NCI-H187 (cell line): ENCODE measurements at regions not wholly inside any gene's neighbourhood (a gene's known extent, or its start where the extent isn't known, plus 50 kb on each side); places are given as distances from the start of the nearest gene placed in this dataset.

Experiments used
- DNase-seq, 2 experiments: peaks; one replicate each; lab custom pipeline; 2025; lab: John Stamatoyannopoulos, UW

DNA sequence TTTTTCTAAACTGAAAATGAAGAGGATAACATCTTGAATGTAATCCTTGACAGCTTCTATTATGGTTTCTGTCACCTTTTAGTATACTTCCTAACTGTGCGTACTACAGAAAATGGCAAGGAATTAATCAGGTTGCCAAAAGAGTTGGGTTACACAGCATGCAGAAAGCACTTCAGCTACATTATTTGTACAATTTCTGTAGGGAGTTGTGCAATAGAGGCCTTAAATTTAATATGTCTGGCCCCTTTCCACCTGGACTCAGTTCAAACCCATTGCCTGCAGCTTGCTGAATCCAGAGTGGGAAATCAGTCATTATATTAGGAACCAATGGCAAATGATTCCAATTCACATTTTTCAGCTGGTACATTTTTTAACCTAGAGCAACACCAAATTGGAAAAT, 549.7 kb downstream of the CSNK1G3 start:
- no peak for DNase-seq

DNA sequence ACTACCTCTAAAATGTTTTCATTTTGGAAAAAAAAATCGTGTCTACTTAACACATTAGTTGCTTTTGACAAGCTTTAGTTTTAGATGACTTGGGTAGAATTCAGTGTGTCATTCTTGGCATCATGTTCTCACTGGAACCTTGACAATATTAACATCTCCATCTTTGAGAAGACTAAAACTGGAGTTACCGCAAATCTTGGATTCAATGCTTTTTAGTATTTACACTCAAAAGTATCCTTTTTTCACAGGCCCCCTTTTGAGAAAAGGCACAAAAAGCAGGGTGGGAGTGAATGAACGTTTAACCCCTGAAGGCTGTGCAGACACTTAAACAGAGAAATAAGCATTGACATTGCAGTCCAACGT, 549.1 kb downstream of the CSNK1G3 start:
- no peak for DNase-seq

DNA sequence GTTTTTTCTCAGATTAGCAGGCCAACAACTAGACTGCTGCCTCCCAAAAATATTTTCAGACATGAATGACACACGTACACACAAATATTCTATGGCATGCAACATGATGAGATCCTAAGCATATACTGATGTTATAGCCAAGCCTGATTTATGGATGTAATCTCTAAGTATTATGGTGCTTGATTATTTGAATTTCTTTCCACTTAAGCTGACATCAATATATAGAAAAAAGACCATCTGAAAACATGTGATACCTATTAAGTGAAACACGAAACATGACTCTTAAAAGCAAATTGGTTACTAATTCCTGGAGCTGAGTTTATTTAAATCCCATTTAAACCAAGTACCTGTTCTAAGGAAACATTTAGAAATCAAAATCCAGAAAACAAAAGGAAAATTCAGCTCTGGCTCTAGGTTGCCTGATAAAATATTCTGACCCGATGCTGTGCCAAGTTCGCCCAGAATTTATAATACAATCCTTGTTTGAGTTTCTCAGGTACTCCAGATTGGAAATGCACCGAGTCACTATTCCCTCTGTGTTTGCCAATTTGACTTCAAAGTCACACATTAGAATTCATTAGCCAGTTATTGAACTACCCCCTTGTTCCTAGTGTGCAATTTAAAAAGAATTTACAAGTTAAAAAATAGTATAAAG, 548.6 kb downstream of the CSNK1G3 start:
- no peak for DNase-seq

DNA sequence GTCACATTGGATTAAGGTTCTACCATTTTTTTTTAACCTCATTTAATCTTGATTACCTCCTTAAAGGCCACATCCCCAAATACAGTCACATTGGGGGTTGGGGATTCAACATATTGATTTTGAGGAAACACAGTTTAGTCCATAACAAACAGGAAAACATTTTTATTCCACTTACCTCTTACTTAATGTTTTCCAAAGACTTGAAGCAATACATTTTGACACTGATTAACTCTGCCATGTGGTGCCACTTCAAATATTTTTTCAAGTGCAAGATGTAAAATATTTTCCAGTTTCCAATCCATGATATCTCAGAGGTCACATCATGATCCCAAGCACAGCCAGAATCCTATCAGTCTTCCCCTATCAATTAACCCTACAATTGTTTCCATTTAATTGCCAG, 548.0 kb downstream of the CSNK1G3 start:
- DNase-seq = no peak

DNA sequence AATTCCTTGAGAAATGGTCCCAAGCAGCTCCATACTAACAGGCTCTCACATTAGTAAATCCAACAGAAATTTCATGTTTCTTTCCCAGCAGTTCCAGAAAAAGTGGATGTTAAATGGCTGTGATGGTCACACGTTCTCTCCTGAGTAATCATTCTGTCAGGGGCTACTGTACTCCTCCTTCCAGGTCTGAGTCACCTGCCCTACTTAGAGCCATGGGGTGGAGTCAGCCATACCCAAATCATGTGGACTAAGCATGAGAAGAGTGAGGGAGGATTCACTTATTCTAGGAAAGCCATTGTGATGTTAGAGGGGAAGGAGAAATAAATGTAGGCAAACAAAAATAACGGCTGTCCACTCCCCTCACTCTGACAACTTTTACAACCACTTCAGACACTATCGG, 547.2 kb downstream of the CSNK1G3 start:
- no peak for DNase-seq

DNA sequence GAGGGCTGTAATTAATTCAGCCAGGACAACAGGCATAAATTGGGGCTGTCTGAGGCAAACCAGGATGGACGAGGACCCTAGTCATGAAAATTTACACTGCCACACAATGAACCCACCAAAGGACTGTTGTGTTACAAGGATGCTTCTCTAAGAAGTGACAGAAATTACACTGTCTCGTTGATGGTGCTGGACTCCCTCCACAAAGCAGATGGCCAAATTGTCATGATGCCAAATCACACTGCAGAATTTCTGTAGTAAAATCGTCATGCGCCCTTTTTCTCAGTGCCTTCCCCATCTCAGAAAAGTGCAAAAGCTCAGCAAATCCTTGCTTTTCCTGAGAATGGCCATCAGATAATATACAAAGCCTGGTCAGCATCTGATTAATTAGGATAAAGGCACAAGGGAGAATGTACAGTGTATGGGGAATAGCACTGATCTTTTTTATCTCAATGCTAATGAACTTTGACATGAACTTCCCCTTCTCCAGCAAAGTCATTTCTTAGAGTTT, 545.8 kb downstream of the CSNK1G3 start:
- no peak for DNase-seq

DNA sequence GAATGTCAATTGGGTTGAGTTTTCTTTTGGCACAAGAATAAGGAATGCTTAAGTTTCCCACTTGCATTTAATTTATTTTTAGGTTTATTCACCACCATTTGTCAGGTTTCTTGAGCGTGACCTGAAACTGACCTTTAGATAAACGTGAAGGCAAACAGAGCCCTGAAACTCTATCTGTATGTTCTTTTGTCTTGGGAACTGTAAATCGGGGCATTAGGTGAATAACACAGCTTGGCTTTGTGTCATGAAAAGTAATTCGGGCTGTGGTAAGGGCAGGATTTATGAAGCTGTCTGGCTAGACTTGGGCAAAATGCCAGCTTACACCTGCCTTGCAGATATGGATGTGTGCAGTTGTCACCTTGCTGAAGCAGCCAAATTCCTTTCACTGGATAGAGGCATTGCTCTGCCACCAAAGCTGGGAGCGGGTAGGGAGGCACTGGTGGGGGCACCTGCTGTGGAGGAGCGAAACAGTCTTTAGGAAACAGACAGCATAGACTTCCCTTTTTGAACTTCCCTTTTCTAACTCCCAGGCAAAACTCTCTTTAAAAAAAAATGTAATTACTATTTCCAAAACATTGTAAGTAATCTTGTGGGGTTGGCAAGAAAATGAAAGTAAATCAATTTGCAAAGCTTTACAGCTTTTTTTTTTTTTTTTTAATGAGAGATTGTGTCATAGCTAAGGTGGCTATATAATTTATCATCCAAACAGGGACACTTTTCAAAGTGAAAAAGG, 545.2 kb downstream of the CSNK1G3 start:
- peak; percentile 43 to 57 for DNase-seq

DNA sequence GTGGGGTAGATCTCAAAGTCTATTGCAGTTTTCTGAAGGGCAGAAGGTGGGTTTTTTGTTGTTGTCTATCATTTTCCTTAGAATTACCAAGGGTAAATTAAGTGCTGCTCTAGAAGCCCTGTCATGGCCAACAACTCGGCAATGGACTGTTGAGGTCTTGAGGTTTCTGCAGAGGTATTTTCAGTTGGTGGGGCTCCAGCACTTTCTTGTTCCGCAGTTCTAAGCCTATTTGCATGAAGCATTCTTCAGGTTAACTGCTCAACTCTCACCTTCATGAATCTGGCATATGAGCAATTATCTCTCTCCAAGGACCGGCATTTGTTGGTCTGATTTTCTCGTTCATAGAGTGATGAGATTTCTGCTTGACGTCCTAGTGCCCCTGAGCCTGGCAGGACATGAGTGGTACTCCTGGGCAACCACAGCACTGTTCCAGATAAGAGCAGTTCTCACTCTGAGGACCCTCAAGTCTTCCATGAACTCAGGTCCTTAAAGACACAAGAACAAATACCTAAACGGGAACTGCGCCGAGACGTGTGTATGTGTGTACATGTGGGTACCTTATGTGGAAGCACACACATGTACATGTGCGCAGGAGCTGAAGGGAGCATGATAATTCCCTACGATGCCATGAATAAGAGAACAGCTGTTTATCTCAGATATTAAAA, 544.5 kb downstream of the CSNK1G3 start:
- DNase-seq = no peak

DNA sequence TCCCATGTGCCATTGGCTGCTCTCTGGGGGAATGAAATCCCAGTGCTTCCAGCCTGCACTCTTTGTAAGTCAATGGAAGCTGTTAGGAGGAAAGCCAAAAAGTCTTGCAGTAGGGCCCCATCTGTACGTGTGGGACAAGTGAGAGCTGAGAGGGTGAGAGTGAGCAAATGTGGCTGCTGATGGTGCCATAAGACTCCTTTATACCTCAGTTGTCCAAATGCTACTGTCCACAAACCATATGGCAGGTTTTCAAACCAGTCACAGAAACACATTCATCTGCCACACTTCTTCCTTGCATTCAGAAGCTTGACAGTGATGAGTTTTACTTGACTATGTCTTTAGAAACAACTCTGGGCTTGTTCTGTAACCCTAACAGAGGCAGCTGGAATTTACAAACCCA, 543.8 kb downstream of the CSNK1G3 start:
- DNase-seq = no peak

DNA sequence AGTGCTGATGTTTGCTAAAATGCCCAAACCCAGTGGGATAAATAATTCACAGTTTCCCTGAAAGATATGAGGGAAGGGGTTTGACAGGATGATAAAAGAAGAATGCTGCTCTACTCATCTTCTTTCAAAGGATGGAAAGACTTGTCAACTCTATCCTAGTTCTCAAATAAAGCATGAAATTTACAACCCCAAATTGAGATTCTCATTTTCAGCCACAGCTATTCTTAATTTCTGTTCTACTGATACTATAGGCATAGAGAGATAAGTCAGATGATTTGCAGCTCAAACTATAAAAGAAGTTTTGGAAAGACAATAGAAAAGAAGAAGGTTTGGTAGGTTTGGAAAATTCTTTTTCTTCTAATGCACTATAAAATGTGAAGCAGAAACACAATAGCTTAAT, 542.6 kb downstream of the CSNK1G3 start:
- no peak for DNase-seq

DNA sequence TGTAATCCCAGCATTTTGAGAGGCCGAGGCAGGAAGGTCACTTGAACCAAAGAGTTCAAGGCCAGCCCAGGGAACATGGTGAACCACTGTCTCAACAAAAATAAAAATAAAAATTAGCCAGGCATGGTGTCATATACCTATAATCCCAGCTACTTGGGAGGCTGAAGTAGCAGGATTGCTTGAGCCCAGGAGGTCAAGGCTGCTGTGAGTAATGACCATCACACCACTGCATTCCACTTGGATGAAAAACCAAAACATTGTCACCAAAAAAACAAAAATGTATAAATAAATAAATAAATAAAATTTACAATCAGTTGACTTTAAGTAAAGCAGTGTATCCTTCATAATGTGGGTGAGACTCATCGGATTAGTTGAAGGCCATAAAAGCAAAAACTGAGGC, 541.4 kb downstream of the CSNK1G3 start:
- no peak for DNase-seq

DNA sequence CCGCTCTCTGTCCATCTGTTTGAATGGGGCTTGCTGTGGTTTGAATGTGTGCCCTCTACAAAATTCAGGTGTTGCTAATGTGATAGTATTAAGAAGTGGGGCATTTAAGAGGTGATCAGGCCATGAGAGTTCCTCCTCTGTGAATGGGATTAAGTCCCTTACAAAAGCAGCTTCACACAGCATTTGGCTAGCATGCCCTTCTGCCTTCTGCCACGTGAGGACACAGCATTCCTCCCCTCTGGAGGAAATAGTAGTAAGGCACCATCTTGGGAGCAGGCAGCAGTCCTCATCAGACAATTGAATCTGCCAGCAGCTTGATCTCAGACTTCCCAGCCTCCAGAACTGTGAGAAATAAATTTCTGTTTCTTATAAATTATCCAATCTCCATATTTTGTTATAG, 540.2 kb downstream of the CSNK1G3 start:
- DNase-seq = no peak

DNA sequence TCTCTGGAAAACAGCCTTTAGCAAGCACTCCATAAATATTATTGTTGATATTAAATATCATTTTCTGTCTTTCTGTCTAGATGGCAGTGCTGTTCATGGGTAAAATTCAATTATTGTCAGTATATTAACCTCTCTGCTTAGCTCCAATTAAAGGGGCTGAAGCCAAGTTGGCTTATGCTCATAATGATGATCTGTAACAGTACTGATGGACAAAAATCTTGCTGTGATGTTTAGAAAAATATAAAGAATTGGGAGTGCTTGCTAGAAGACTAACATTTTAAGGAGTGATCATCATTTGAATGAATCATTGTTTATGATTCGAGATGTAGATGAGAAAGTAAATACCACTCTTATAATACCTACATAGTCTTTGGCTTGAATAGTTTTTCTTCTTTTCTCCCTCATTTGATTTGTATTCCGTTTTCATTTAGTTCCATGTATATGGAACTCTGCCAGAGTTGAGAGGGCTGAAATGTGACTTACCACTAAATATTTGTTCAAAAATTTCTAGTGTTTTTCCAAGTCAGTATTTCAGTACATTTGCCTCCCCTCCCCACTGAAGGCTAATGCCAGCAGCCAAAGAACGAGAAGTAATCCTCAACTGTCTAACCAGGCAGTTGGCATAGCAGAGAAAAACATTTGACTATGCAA, 538.3 kb downstream of the CSNK1G3 start:
- no peak for DNase-seq

DNA sequence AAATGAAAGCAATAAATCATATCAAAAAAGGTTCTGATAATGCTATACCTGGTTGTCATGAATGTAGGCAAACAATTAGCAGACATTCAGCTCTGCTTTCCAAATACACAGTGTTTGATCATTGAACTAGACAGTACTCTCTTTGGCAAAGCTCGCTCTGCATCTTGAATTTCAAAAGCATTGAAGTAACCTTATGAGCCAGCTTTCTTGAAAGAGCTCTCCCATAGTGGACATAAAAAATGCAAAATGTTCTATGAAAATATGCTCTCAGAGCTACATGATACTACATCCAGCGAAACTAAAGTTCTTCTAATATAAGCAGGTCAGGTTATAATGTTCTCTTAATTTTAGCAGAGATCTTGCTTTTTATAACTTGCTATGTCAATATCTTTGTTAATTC, 533.4 kb downstream of the CSNK1G3 start:
- no peak for DNase-seq

DNA sequence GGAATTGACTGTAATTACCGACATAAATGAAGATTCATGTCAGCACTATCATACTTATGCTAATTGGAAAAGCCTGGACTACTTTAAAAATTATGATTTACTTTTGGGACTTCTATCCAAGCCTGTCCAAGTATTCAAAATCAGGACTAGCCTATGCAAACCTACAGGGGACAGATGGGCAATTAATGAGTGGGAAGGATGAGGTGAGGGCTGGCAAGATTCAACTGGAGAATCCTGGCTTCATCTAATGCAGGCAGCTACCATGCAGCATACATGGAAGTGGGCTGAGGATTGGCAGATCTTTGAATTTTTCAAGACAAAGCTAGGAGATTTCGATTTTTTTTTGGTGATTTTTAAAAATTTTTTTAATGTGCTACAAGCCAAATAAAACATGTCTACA, 532.6 kb downstream of the CSNK1G3 start:
- no peak for DNase-seq

DNA sequence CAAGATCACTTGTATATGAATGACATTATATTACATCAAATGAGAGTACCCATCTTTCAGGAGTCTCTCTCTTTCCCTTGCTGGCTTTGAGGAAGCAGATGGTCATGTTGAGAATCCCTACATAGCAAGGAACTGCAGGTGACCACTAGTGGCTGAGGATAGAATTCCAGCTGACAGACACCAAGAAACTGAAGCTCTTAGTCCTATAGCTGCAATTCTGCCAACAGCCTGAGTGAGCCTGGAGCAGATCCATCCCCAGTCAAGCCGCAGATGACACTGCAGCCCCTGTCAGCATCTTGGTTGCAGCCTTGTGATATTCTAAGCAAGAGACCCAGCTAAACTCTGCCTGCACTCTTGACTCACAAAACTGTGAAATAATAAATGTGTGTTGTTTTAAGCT, 531.5 kb downstream of the CSNK1G3 start:
- no peak for DNase-seq

DNA sequence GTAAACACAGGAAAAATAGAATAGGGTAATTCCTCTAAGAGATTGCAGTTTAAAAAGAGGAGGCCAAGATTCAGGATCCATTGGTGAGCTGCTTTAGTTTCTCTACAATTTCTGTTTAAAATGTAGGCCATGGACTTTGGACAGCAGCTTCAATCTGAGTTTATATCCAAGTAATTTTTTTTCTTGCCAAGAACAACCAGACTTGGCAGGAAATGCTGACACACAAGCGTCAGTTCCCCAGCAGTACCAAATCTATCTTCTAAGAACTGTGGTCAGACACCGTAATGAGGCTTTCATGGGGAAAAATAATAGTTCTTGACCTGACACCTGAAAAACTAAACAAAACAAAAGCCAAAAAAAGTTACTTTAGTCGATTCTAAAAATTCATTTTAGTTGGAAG, 528.8 kb downstream of the CSNK1G3 start:
- no peak for DNase-seq

DNA sequence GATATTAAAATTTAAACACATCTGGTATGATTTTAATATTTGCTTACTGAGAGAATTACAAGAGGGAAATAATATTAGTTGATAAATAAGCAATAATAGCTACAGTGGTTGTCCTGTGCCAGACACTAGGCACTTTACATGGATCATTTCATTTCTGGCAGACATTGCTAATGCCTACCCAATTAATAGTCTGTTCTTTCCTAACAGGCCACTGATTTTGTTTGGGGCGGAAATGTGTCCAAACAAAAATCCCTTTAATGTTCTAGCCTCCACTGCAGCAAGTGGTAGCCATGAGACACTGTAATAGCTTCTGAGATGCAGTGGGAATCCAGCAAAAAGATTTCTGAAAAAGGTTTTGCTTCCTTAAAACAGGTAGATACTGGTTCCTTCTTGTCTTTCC, 527.4 kb downstream of the CSNK1G3 start:
- no peak for DNase-seq

DNA sequence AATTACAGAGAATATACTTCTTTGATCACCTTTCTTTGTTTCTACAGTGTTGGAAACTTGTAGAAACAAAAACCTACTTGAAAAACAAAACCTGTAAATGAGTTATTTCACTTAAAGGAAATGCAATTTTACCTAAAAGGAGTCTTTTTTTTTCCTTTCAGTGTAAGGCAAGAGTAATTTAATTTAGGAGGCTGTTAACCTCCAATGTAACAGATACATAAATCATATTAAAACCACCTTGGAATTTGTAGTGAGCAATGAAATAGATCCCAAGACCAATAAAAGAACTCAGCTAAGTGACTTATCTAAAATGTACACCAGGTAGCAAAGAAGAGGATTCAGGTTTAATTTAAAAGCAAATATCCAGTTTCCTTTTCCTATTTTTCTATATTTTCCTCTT, 524.8 kb downstream of the CSNK1G3 start:
- no peak for DNase-seq

DNA sequence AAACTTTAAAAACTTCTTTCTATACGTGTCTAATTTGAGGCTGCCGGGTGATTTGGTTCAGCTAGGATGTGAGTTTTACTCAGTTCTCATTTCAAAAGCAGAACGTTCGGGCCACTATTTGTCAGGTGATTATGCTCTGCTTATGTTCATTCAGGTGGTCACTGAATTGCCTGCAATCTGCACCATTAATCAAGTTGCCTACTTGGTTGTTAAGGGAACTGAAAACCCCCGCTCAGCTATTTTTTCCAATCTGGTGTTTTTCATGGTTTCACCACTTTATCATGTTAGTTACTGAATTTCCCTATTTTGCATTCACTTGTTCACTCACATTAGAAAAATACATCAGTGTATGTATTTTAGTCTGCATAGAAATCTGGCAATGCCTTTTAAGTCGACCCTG, 523.0 kb downstream of the CSNK1G3 start:
- DNase-seq = no peak

DNA sequence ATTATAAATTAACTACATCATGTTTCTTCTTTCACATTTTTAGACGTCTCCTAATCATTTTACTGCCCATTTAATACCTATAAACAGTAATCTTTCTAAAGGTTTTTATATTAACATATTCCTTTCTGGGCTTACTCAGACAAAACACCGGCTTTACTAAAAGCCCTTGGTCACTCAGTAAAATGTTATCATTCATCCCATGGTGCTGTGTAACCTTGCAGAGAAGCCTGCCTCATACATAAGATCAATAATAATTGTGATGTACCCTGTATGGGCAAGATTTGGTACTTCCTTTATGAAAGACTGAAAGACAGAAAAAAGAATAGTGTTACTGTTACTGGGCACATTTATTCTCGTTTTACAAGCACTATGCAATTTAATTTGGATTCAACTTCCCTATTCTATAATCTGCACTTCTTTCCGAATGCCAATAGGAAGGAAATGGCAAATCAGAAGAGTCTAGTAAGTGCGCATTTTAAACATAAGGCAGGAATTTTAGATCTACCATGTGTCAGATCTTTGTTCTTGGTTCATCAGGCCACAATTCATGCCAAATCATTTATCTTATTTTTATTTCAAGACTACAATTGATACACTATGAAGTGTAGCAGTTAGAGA, 522.2 kb downstream of the CSNK1G3 start:
- DNase-seq = no peak

DNA sequence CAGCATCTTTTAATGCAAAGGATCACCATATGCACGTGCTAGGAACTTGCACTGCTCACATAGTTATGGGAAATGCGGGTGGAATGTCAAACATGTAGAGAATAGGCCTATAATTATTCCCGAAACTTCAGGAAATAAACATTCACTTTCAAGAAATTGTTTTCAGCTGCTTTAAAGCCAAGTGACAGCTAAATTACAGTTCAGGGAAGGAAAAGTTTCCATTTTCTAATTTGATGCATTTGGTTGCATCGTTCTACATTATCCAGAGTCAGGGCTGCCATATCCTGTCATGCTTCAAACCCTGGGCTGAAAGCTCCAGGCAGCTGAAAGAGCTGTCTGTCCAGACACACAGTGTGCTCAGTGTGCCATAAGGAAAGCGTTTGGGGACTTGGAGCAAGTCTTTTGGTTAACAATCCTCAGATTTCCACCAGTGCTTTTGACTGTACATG, 518.1 kb downstream of the CSNK1G3 start:
- no peak for DNase-seq
